GM12892 (cell line): ENCODE measurements at regions not wholly inside any gene's neighbourhood (a gene's known extent, or its start where the extent isn't known, plus 50 kb on each side); places are given as distances from the start of the nearest gene placed in this dataset.

ENCODE experiments used
- DNase-seq: peaks from one replicate; pipeline ENCODE4 v3.0.0; 2011; ENCODE audit not compliant: insufficient read length
- FAIRE-seq: peaks from 2 replicates; lab custom pipeline; 2011; peaks lifted over from hg19 to GRCh38; lab: Jason Lieb, UNC
- POLR2A ChIP-seq: IDR thresholded peaks from 2 replicates; pipeline ENCODE4 v1.6.1; 2011; ENCODE audit warnings: low read depth, low read length, control low read depth
- POLR2AphosphoS5 ChIP-seq: IDR thresholded peaks from 2 replicates; pipeline ENCODE4 v1.6.1; 2011; ENCODE audit warnings: low read depth, low read length, control low read depth
- TAF1 ChIP-seq: IDR thresholded peaks from 2 replicates; pipeline ENCODE4 v1.6.1; 2011; ENCODE audit warnings: low read depth, mild to moderate bottlenecking, control low read depth, low read length, borderline replicate concordance

DNA sequence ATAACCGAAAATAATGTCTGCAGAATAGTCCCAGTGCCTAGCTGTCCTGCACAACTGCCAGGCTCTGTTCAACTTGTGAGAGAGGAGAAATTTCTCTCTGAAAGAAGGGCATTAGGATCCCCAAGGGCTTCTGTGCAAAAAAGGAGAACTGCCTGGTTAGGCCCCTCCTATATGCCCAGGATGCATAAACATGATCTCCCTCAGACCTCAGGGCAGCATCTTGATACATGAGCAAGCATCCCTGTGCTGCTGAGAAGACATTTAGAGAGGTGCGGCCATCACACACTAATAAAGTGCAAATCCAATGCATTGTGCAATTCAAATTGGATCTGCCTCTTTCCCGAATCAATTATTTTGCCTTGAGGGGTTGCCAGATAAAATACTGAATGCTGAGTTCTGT lies 553.6 kb downstream of the TNS3 start:
- FAIRE-seq (no peak), DNase-seq (no peak)
- no peak for TF ChIP-seq POLR2A
- no peak for TF ChIP-seq POLR2AphosphoS5
- TF ChIP-seq TAF1: no peak

DNA sequence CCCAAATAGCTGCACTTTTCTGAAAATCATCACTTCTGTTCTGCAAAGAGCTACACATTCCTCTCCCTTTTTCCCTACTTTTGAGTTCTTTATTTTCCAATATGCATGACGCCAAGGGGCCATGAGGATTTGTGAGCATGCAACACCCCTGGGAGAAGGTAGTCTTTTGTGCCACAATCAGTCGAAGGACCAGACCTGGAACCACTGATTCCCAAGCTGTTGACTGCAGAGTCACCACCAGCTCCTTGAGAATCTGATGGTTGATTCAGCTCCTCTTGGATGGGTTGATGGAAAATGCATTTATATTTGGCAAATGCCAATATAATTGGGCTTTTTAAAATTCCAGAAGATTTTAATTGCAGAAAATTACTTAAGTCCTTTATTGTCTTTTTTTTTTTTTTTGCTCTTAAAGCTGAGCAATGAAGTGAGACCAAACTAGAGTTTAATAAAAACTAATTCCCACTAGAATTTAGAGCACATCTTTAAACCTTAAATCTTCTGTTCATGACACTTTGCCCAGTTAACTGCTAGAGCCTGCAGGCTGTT lies 554.1 kb downstream of the TNS3 start:
- DNase-seq: no peak
- TF ChIP-seq POLR2A (no peak), TAF1 (no peak), POLR2AphosphoS5 (no peak)
- FAIRE-seq: no peak

DNA sequence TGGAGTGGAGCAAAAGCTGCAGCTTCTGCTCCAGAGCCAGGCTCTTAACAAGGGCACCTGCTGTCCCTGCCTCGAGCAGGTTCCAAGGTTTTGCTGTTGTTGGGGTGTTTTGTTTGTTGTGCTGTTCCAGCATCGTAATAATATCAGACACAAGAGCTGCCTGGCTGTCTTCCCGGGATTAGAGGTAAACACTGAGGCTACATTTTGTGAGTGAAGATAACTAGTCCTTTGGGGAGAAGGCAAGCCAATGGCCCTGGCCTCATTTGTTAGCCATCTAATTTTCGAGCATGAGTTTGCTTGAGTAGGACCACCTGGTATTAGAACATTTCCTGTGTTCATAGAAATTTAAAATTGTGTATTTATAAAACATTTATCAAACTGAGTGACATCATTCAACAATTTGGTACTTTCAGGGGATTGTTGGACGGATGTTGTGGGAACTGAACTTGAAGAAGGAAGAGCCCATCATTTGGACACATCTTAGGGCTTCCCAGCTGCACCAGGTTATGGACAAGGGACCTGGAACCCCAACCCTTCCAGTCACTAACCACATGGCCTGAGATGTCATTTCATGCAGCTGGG lies 555.0 kb downstream of the TNS3 start:
- DNase-seq (no peak), FAIRE-seq (no peak)
- no peak for TF ChIP-seq POLR2A
- no peak for TF ChIP-seq TAF1
- no peak for TF ChIP-seq POLR2AphosphoS5

DNA sequence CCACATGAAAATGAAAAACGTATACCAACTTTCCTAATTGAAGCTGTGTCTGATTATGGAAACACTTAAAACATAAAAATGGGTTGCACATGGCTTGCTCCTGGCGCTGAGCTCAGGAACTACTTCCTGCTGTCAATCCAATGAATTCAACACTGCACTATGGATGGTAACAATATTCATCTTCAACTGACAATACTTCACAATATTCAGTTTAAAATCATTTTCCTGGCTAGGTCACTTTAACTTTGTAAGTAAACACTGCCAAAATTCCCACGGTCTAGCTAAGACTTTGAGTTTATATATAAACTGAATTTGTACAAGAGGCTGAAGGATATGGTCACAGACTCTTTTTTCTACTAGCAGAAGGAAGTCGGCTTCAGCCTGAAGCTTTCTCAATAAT lies 556.9 kb downstream of the TNS3 start:
- no peak for FAIRE-seq

DNA sequence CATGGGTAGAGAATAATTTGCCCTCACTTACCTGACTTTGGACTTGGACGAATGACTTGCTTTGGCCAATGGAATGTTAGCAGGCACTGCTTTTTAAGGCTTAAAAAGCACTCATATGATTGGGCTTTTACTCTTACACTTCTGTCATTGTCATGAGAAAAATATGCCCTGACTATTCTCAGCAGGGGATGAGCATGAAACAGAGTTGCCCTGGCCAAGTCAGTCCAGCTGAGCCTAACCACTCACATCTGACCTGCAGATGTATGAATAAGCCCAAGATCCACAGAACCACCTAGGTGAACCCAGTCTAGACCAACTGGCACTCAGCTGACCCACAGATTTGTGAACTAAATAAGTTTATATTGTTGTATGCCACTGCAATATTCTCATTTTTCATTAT lies 573.5 kb downstream of the TNS3 start:
- DNase-seq (no peak), FAIRE-seq (no peak)
- TF ChIP-seq POLR2A: no peak
- no peak for TF ChIP-seq POLR2AphosphoS5
- TF ChIP-seq TAF1: no peak

More for the DNA sequence above, 556.9 kb downstream of the TNS3 start:
- TF ChIP-seq POLR2AphosphoS5 (no peak), TAF1 (no peak), POLR2A (no peak)
- no peak for DNase-seq

DNA sequence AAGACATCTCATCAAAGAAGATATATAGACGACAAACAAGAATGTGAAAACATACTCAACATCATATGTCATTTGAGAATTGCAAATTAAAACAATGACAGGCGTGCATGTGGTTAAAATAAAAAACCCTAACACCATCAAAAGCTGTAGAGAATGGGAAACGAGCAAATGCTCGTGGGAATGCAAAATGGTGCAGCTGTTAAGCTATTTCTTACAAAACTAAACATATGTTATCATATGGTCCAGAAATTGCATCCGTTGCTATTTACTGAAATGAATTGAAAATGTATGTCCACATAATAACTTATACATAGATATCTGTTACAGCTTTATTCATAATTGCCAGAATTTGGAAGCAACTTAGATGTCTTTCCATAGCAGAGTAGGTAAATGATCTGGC lies 574.4 kb downstream of the TNS3 start:
- no peak for TF ChIP-seq POLR2AphosphoS5
- TF ChIP-seq POLR2A: no peak
- no peak for TF ChIP-seq TAF1
- FAIRE-seq: no peak
- DNase-seq: no peak

DNA sequence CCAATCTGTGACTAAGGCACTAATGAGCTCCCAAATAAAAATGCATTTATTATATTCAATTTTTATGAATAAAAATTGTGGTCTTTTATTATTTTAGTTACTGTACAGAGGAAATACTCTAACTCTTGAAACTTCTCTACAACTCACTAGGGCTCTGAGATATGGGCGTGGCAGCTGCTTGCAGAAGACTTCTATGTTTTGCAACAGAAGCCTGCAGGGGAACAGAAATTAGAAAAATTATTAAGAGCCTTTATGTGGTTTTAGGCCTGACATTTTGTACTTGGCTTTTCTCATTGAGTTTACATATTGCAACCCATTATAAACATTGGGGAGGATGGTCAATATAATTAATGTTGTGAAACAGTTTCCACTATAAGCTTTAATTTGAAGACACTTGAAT lies 581.4 kb downstream of the TNS3 start:
- DNase-seq (no peak), FAIRE-seq (no peak)
- TF ChIP-seq POLR2AphosphoS5: no peak
- TF ChIP-seq POLR2A: no peak
- TF ChIP-seq TAF1: no peak

DNA sequence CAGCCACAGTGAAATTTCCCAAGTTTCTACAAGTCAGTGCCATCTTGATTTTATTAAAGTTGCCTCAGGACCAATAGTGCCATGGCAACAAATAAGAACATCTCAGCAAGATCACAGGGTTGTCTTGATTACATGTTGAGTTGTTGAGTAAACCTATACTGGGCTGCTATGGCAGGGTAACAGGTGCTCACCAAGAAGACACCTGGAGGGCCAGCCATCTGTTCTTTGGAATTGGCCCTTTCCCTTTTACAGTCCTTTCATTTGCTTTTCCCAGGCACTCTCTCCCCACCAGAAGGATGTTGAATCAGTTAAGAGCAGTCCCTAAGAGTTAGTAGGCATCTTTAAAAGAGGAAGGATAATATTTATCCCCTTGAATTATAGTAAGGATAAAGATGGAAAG lies 582.0 kb downstream of the TNS3 start:
- FAIRE-seq (no peak), DNase-seq (no peak)
- TF ChIP-seq TAF1: no peak
- no peak for TF ChIP-seq POLR2AphosphoS5
- TF ChIP-seq POLR2A: no peak

DNA sequence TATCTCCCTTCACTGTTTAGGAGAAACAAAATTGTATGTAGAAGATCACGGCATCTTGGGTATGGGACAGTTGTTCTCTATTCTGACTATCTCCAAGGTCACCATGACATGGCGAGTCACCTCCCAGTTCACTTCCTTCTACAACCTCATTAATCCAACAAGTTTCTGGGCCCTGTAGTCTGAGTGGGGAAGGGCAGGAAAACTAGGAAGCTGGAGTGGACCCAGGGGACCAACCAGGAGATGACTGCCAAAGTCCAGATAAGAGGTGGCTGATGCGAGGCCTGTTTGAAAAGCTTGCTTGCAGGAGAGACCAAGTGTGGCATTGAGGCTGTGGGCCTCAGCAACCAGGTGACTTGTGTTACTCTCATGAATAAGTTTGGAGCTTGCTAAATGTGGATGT lies 584.9 kb downstream of the TNS3 start:
- no peak for TF ChIP-seq TAF1
- DNase-seq: no peak
- no peak for FAIRE-seq

DNA sequence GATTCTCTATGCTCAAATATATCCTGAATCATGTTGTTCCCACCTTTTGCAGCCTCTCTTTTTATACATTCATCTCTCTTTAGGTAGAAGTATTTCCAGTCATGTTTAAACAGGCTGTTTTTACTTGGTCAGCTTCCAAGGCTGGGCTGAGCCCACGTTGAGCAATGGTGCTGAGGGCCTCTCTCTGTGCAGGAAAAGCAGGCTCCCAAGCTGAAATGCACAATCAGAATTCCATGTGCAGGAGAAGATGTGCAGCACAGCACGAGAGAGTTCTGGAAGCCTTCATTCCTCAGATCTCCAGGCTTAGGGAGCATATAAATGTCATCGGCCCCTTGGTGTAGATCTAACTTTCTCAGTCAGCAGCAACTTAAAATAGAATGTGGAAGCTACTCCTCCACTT lies 588.5 kb downstream of the TNS3 start:
- TF ChIP-seq TAF1 (no peak), POLR2AphosphoS5 (no peak), POLR2A (no peak)
- DNase-seq (no peak), FAIRE-seq (no peak)

DNA sequence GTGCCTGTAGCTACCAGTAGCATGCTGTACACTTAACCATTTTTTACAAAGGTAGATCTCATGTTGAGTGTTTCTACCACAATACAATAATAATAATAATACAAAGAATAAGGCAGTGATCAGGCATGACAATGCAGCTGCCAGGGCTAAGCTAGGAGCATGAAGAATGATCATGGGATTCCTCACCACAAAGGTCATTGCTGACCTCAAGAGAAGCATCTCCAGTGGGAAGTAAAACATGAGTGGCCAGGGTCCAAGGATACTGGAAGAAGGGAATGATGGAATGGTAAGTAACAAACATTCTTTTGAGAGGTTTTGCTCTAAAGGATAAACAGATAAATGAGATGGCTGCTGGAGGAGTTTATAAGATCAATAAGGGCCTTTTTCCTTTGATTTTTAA lies 591.1 kb downstream of the TNS3 start:
- TF ChIP-seq POLR2A: no peak
- DNase-seq (no peak), FAIRE-seq (no peak)

DNA sequence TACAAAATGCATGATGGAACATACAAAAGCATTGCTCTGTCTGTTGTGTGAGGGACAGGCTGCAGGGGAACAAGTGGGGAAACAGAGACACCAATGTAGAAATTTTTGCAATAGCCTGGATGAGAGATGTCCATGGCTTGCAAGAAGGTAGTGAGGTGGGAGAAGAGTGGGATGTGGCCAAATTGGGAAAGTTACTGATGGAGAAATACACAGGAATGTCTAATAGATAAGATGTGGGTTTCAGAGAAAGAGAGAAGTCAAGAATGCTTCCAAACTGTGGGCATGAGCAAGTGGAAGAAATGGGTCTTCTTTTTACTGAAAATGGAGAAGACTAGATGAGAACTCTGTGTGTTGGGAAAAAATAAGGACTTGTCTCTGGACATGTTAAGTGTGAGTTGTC lies 592.7 kb downstream of the TNS3 start:
- no peak for TF ChIP-seq TAF1
- TF ChIP-seq POLR2AphosphoS5: no peak
- TF ChIP-seq POLR2A: no peak
- DNase-seq (no peak), FAIRE-seq (no peak)
